GM19025 (cell line): ENCODE measurements at regions not wholly inside any gene's neighbourhood (a gene's known extent, or its start where the extent isn't known, plus 50 kb on each side); places are given as distances from the start of the nearest gene placed in this dataset.

Experiments
- ATAC-seq: cut with Tn5 transposase; IDR thresholded peaks from one replicate; pipeline ENCODE4 v1.9.1; 2021; ENCODE audit warnings: mild to moderate bottlenecking, low read depth, moderate library complexity; ENCODE audit not compliant: unreplicated experiment

DNA sequence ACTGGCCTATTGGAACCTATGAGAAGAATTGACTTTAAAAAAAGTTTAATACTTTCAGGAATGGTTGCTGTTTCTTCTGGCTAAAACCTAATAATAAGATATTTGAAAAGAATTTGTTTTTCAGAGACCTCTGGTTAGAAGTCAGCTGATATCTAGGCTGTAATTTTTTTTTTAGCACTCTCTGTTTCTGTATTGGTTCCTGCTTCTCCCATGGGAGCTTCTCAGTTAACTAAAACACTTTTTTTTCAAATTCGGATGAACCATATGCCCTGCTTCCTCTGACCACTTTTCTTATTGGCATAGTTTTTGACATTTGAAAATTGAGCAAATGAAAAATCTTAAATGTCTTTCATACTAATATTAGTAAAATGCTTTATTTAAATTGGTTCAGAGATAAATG, 163.5 kb upstream of the SLC10A2 start:
- ATAC-seq = no peak

DNA sequence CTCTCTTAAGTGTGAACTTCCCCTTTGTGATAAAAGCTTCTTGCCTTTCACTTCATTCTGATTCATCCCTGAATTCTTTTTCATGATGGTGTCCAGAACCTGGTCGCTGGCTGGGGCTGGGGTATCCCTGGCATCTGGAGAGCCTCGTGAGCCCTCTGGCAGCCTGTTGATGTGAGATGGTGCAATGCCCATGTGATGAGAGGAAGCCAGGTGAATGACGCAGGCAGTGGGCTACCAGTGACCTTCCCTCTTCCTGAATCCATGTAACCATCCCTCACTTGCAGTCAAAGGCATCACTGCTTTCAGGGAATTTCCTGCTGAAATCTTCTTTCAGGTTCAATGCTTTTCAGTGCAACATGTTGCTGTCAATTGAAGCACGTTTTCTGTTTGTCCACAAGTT, 158.6 kb upstream of the SLC10A2 start:
- no peak for ATAC-seq

DNA sequence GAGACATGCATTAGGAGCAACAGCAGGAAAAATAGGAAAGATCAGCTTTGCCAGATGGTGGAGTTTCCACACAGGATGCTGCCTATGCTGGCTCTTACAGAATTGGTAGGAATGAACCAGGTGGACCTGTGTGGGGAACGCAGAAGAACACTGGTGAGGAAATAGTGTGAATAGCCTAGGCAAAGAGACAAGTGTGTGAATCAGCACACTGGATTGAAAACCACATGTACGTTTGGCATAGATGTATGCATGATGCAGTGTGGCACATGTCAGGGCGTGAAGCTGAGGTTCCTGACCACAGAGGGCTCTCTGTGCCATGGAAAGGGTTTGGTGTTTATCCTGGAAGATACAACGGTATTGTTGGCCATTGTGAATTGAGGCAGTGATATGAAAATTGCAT, 156.5 kb upstream of the SLC10A2 start:
- no peak for ATAC-seq

DNA sequence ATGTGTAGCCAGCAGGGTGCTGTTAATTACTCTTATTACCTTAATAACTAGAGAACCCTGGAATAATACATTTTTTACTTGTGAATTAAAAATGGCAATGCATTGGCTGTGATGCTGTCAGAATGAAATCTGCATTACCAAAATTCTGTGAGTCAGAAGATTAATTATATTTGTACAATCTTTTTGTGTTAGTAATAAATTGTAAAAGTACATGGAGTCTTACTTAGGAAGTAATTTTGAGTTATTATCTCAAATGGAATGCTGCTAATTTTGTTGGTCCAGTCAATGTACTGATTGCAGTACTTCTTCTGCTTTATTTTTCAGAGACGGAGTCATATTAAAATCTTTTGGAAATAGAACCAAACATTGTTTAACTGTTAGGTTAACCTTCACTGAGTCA, 152.0 kb upstream of the SLC10A2 start:
- ATAC-seq = no peak

DNA sequence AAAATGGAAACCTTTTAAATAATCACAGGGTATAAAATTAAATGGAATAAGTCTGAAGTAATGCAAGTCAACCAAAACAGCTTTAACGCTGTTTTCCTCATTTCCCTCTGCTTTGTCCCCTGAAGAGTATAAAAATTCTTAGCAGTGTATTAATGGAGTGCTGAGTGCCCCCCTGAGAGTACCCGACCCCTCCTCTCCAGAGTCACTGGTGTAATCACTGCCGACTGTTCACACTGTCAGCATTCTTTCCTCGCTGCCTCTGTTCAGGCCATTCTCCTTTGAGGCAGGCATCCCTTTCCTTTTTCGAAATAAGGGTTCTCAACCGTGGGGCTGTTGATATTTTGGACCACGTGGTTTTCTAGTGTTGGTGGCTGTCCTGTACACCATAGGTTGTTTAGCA, 146.9 kb upstream of the SLC10A2 start:
- ATAC-seq = no peak

DNA sequence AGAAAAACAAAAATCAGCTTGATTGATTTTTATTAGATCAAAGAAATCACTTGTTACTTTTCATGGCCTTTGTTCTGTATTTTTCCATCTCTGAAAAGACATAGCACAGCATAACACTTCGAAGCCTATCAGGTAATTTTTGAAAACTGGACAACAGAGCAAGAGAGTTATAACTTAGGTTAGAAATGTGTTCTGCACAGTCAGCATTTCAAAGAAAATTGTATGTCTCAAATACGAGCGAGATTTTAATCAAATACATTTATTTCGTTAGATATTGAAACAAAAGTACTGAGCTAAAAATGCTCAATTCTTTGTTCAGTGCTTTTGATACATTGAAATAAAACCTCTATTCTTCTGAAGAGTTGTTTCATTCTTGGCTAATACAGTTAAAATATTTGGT, 144.1 kb upstream of the SLC10A2 start:
- ATAC-seq = no peak

DNA sequence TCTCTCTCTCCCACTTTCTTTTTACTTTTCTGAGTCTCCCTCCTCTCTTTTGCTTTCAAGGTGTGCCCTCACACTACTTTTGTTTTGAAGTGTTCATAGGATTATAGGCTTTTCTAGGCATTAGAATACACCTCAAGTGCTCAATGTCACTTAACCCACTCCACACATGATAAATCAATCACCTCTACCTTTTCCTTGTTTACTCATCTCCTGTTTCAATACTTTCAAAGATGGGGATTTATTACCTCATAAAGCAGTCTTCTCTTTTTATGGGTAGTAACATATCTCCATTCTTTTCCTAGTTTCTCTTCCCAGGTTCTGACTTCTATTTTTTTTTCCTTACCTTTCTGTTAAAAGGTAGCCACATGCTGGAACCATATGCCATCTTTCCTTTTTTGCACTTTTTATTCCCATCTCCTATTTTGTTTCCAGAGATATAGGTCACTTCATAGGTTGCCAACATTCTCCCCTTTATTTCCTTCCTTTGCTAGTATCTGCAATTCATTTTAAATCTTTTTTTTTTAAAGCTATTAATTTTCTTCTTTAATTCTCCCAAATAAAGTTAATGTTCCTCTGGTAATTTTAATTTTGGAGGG, 137.6 kb upstream of the SLC10A2 start:
- ATAC-seq = no peak

DNA sequence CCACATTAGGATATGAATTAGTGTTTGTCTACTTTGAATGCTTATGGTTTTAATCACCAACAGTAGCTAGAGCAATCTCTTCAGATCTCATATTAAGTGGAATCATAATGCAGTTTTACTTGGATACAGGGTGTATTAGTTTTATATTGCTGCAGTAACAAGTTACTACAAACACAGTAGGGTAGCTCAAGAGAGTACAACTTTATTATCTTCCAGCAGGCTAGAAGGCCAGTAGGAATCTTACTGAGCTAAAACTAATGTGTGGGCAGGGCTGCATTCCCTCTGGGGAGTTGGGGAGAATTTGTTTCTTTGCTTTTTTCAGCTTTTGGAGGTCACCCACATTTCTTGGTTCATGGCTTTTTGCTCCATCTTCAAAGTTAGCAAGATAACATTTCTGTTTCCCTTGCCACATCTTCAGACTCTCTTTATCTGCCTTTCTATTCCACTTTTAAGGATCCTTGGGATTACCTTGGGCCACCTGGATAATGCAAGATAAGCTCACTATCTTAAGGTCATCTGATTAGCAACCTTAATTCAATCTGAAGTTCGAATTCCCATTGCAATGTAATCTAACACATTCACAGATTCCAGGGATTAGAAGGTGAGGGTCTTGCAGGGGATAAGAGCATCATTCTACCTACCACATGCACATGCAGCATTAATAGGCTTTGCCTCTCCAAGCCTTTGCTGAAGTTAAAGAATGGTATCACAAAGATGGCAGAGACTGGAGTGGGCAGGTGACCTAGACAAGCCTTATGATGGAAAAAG, 134.1 kb upstream of the SLC10A2 start:
- ATAC-seq = no peak

DNA sequence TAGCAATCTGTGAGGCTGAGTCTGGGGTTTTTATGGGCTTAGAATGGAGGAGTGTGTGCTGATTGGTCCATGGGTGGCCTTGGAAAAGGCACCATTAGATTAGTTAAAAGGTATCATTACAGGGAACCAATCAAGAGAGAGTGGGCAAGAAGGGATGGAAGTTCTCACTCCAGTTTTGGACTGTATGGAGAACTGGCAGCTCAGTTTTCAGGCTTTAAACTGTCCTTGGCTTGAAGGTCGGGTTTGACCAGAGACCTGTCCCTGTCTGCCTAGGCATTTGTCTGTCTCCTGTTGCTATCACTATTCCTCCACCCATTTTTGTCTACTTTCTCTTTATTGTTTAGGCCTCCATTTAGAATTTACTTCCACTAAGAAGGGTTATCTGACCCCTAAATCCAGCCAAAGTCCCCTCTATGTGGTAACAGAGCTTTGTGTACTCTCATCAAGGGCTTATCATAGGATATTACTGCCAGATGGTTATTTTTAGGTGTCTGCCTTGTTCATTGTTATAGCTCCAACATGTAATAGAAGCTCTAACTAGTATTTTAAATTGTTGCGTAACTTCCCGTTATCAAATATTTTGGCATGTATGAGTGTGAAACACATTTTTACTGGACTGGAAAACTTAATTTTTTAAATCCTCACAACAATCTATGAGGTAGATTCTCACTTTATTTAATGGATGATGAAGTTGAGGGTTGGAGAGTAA, 133.3 kb upstream of the SLC10A2 start:
- no peak for ATAC-seq

DNA sequence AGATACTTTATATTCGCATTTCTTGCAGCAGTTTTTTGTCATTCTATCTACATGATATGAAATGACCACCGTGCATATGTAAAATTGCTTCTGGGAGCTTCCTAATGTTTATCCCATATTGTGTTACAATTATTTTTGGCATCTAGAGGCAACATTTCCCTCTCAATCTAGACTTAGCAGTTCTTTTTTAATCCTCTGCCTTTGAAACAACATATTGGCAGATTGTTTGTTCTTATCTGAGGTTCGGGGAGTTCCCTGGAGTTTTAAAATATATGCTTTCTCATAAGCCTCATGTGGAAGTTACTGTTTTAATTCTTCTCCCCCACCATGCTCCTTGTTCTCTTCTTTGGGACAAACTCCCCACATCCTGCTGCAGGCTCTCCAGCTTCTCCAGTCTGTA, 130.1 kb upstream of the SLC10A2 start:
- ATAC-seq = no peak

DNA sequence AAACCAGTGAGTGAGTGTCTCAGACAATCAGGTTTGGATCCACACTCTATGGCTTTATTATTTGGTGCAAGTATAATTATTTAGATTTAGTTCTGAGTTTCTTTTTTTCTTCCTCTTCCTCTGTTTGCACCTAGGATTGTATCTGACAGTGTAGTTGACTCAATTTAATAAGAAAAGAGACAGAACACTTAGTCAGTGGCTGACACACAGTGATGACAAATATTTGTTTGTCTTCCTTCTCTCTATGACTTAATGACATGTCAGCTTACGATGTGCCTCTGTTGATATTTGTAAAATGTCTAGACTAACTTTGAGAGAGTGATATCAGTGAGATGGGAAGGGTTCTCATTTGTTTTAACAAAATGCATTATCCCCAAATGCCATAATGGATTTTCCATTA, 129.5 kb upstream of the SLC10A2 start:
- no peak for ATAC-seq

DNA sequence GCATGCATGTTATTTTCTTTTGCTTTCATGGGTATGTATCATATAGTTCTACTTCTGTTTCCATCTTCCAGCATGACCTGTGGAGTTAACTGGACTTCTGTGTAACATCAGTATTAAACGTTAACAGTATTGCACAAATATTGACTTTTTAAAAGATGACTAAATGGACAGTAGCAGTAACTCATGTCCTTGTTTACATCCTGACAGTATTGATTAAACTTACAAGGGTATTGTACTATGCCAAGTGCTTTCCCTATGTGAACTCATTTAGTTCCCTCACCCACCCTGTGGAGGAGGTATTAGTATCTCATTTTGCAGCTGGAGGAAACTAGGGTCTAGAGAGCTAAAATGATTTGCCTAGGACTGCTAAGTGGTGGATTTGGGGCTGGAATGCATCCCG, 128.7 kb upstream of the SLC10A2 start:
- ATAC-seq = no peak

DNA sequence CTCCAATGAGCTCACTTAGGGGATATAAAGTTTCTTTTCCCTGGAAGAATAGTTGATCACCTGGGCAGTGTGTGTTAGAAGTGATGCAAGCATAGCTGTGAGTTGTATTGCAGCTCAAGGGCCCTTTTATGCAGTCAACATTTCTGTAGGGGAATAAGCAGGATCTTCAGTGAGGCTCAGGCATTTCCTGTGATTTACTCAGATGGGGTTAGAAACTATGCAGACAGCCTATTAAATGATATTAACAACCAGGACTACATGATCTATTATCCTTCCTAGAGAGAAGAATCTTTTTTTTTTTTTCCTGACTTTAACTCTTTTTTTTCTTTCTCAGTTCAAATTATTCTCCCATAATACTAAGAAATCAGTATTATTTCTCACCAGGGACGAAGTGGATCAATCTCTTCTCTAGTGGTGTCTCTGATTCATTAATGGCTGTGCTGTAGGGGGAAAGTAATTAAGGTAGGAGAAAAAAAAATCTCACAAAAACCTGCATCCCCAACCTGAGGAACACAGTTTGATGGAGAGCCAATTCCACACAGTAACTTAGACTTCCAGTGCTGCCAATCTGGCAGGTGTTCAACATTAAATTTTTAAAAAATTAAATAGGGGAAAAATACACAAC, 126.4 kb upstream of the SLC10A2 start:
- no peak for ATAC-seq

DNA sequence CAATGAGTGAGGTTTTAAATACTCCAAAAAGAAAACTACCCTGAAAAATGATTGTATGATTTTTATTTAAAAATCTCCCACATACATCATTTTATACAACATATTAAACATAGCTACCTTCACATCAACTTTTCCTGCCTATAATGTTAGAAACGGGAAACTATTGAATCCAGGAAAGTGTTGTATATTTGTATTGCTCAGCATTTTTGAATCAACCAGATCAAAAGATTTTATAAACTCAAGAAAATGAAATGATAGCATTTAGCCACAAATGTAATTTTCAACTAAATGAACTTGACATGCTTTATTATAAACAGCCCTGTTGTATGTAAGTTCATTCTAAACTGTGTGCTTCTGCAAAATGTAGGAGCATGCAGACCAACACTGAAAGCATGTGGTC, 124.6 kb upstream of the SLC10A2 start:
- ATAC-seq = no peak

DNA sequence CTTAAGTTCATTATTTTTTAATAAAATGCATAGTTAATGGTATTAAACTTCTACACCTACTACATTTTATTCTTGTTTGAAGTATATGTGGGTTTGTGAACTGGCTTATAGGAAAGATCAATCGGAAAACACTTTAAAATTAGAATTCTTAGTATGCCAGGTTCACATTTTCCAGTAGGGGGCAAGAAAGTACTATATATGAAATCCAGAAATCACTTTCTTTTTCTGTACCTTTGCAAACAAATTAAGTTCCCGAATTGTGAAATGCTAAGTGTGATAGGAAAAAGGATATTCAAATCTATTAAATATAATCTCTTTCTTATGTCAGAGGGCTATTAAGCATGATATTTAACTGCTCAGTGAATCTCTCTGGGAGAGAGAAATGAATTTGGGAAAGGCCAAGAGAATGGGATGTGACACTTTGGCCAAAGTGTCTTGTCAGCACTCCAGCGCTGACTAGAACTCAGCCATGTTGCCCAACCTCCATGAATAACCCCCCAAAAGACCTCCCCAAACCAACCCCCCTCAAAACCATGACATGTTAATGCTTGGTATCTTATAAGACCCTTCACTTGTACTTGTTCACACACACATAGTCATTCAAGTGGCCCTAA, 122.6 kb upstream of the SLC10A2 start:
- ATAC-seq = no peak

DNA sequence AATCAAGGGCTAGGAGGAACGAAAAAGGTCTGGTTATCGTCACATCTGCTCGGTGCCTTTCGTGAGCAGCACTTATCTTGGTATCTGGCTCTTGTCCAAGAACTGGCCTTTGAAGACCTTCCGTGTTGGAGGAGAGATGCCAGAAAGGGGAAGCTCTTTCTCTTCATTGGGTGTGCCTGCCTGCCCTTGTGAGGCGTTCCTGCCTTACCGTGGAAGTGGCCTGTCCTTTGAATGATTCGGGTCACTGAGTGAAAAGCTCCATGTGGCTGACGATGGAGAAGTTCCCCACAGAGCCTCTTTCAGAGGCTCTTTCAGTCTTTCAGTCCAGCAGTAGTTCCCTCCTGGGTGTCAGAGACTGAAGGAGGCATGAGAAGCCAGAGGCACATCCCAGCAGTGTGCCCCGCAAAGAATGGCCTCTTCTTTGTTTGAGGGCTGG, 121.5 kb upstream of the SLC10A2 start:
- no peak for ATAC-seq

DNA sequence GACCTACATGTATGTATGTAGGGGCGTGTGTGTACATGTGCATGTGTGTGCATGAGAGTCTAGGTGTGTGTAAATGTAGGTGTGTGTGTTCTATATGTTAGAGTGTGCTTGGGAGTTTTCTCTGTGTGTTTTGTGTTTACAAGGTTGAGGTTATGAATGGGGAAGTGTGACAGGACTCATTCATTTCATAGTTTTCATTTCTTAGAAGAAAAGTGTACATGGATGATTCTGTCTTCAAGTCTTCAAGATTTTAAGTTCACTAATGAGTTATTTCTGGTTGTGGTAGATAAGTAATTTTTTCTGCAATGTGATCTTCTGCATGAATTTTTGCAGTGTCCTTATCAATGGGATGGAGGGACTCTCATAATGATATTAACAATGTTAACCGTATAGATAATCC, 118.2 kb upstream of the SLC10A2 start:
- no peak for ATAC-seq

DNA sequence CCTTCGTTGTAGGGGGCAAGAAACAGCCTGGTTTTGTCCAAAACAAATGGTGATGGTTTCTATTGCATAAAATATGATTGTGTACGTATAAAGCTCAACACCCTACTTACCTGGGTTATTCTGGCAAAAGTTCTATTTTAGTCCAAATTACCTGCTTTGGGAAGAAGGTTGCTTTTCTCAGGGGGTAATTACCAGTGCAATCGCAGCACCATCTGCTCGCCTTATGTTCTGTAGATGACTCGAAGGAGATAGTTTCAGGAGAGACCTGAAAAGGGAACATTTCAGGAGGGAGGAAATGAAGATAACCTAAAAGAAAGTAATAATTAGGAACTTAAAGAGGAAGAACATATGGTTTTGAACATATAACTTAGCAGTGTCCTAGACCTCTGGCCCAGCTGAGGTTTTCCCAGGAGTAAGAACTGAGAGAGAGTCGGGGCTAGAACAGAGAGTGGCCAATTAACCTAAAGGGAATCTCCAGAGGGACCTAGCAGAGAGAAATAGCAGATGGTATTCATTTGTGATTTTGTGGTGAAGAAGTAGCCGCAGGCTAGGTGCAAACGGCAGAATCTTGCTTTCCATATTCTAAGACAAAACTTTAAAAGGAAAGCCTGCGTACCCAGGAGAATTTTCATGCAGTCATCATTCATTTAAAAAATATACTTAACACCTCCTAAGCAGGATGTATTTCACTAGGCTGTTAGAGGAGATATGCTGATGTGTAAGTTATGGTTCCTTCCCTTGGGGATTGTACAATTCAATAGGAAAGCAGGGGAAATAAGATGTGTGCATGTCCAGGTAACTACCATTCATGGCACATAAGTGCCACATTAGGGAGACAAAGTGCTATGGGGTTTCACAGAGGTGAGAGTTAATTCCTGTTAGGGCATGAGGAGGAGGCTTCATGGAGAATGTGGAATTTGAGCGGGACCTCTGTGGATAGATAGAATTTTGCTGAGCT, 113.0 kb upstream of the SLC10A2 start:
- peak; percentile 55 for ATAC-seq

DNA sequence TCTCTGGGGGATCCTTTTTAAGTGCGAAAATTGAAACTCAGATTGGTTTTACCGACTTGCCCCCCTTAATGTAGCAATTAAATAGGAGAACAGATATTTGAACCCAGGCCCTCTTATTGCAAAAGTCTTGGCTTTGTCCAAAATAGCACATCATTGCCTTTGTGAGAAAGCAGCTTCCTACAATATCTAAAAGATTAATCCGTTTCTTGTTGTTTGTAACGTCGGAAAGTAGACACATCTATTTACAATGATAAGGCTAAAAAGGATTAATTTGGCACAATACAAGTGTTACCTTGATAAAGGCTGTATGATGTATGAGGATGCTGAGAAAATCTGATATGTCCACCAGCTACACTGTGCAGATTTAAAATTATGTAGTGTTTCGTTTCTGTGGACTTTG, 108.7 kb upstream of the SLC10A2 start:
- no peak for ATAC-seq
